ENCODE measurements at regions not wholly inside any gene's neighbourhood (a gene's known extent, or its start where the extent isn't known, plus 50 kb on each side); places are given as distances from the start of the nearest gene placed in this dataset.

DNA sequence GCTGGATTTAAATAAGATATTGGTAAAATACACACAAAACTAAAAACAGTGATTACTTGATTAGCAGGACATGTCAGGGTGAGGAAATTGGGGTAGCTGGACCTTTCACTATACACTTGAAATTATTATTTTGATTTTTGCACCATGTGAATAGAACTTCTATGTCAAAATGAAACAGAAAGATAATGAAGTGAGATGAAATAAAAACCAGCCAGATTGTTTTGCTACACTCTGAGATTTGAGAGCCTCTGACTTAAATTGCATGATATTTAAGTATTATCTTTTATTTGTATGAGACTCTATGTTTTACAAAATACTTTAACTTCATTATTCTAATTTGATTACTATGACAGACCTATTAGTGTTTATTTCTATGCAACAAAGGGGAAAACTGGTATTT, 819.6 kb upstream of the ATXN8OS start:
- H3K4me1 ChIP-seq (ENCODE audit: control insufficient read depth in 1 of 2, low read depth in 2 of 2): no peaks in the 10 kb centered on the region
- no peaks in the 10 kb centered on the region for H3K36me3 ChIP-seq
- H3K9me3 ChIP-seq: no peaks in the 10 kb centered on the region
- ATAC-seq (ENCODE audit: insufficient number of reproducible peaks, low FRiP score, low read depth) (no peak), DNase-seq (ENCODE audit: low spot score) (no peak)
- H3K4me3 ChIP-seq: no peak overlapping the region
- TF ChIP-seq, protein P1, sequence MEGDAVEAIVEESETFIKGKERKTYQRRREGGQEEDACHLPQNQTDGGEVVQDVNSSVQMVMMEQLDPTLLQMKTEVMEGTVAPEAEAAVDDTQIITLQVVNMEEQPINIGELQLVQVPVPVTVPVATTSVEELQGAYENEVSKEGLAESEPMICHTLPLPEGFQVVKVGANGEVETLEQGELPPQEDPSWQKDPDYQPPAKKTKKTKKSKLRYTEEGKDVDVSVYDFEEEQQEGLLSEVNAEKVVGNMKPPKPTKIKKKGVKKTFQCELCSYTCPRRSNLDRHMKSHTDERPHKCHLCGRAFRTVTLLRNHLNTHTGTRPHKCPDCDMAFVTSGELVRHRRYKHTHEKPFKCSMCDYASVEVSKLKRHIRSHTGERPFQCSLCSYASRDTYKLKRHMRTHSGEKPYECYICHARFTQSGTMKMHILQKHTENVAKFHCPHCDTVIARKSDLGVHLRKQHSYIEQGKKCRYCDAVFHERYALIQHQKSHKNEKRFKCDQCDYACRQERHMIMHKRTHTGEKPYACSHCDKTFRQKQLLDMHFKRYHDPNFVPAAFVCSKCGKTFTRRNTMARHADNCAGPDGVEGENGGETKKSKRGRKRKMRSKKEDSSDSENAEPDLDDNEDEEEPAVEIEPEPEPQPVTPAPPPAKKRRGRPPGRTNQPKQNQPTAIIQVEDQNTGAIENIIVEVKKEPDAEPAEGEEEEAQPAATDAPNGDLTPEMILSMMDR (IDR thresholded peaks at IDR 0.05): no peak
- H3K27me3 ChIP-seq (replicated peaks; ENCODE audit: insufficient read depth): no peaks in the 10 kb centered on the region
- H3K27ac ChIP-seq: no peak overlapping the region

DNA sequence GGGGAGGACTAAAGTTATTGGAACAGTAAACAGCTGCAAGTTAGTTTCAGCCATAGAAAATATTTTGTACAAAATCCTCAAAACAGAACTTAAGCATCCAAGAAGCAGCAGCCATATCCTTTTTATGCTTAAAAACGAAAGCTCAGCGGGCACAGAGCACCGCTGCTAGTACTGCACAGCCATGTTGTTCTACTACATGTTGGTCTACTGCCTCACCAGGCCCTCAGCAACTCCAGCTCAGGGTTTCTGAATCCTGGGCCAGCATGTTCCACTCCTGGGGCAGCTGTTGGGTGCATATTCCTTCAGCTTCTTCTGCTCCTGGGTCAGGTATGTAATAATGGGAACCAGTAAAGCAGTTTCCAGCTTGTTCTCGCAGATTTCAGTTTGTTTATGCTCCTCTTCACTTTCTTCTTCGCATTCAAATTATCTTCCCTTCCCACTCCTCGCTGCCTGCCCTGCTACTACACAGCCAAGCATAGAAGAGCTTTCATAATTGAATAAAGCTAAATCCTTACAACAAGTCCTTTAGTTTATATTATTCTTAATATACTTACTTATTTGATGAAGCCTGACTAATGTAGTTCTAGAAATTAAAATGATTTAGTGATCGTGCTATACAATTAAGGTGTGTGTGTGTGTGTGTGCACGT, 820.5 kb upstream of the ATXN8OS start:
- TF ChIP-seq, protein P1 (IDR thresholded peaks at IDR 0.05): no peak
- Histone ChIP-seq H3K27me3 (replicated peaks; ENCODE audit: insufficient read depth) (no peaks in the 10 kb centered on the region), H3K36me3 (no peaks in the 10 kb centered on the region), H3K9me3 (no peaks in the 10 kb centered on the region), H3K4me1 (ENCODE audit: control insufficient read depth in 1 of 2, low read depth in 2 of 2) (no peaks in the 10 kb centered on the region), H3K27ac (no peak overlapping the region), H3K4me3 (no peak overlapping the region)
- ATAC-seq (ENCODE audit: insufficient number of reproducible peaks, low FRiP score, low read depth) (no peak), DNase-seq (ENCODE audit: low spot score) (no peak)

DNA sequence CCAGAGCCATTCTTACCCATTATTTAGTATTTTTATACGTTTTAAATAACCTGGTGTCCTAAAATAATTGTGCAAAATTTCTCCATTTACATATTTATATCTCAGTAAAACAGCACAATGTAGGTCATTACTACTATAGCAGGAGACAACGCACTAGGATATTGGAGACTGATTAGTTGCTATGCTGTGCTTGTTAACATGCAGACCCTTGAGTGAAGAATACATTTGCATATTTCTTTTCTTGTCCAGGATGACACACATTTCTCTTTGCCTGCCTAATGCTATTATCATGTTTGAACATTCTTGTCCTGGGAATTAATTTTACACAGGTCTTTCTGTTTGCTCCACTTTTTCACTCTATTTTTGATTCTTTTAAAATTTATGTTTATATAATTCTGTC, 823.8 kb upstream of the ATXN8OS start:
- TF ChIP-seq, protein P1 (IDR thresholded peaks at IDR 0.05): no peak
- Histone ChIP-seq H3K4me3 (no peak overlapping the region), H3K27me3 (replicated peaks; ENCODE audit: insufficient read depth) (no peaks in the 10 kb centered on the region), H3K9me3 (no peaks in the 10 kb centered on the region), H3K36me3 (no peaks in the 10 kb centered on the region), H3K27ac (no peak overlapping the region), H3K4me1 (ENCODE audit: control insufficient read depth in 1 of 2, low read depth in 2 of 2) (no peaks in the 10 kb centered on the region)
- DNase-seq (ENCODE audit: low spot score): no peak
- ATAC-seq (ENCODE audit: insufficient number of reproducible peaks, low FRiP score, low read depth): no peak

DNA sequence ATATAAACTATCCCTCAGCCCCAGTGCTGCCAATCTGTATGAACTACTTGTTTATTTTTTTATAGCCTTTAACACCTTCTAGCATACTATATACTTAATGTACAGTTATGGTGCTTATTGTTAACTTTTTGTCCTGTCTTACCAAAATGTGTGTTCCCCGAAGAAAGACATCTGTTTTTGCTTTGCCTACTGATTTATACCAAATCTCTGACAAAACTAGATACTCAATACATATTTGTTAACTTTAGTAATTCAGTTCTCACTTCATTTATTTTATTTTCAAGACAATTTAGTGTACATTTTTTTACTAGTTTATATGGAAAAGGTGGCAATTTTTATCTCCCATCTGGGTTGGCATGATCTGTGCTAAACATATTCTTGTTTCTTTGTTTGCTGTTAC, 824.3 kb upstream of the ATXN8OS start:
- TF ChIP-seq, protein P1 (IDR thresholded peaks at IDR 0.05): no peak
- Histone ChIP-seq H3K9me3 (no peaks in the 10 kb centered on the region), H3K4me3 (no peak overlapping the region), H3K27ac (no peak overlapping the region), H3K36me3 (no peaks in the 10 kb centered on the region), H3K4me1 (ENCODE audit: control insufficient read depth in 1 of 2, low read depth in 2 of 2) (no peaks in the 10 kb centered on the region), H3K27me3 (replicated peaks; ENCODE audit: insufficient read depth) (no peaks in the 10 kb centered on the region)
- no peak for ATAC-seq (ENCODE audit: insufficient number of reproducible peaks, low FRiP score, low read depth)
- DNase-seq (ENCODE audit: low spot score): no peak

DNA sequence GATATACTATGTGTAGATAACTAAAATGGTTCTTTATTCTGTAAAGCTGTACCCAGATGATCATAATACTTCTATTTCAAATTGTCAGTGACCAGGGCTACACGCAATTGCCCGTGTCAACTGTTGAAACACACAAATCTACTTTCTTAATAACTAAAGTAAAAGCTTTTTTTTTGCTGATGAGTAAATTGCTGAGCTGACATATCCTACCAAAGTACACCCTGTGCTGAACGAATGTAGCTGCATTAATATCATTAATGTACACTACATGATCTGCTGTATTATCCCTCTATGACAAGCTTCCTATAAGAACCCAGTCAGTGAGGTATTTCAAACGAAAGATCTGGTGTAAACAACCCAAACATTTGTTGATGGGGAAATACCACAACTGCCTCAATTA, 827.2 kb upstream of the ATXN8OS start:
- Histone ChIP-seq H3K4me3 (no peak overlapping the region), H3K36me3 (no peaks in the 10 kb centered on the region), H3K27ac (no peak overlapping the region), H3K27me3 (replicated peaks; ENCODE audit: insufficient read depth) (no peaks in the 10 kb centered on the region), H3K9me3 (no peaks in the 10 kb centered on the region), H3K4me1 (ENCODE audit: control insufficient read depth in 1 of 2, low read depth in 2 of 2) (no peaks in the 10 kb centered on the region)
- ATAC-seq (ENCODE audit: insufficient number of reproducible peaks, low FRiP score, low read depth) (no peak), DNase-seq (ENCODE audit: low spot score) (no peak)
- TF ChIP-seq, protein P1 (IDR thresholded peaks at IDR 0.05): no peak
